Adrenal gland (tissue), 9 donors: ENCODE measurements at regions not wholly inside any gene's neighbourhood (a gene's known extent, or its start where the extent isn't known, plus 50 kb on each side); places are given as distances from the start of the nearest gene placed in this dataset.

Source experiments
- DNase-seq, 7 donors: peaks; one replicate each; pipeline ENCODE4 v3.0.0-alpha.2; 2019 to 2020
- H3K27ac ChIP-seq, 5 donors: fragments of 200-600 bp; sonication (generic) in 4 of 5; 1 replicate in 3 of 5; 2 replicates in 2 of 5; pipeline versions ENCODE4 v1.5.1 to v1.8.0; 2016 to 2020; ENCODE audit warnings: mild to moderate bottlenecking in 1 of 5
- H3K27me3 ChIP-seq: fragments of 200-600 bp; 2 replicates; pipeline ENCODE4 v1.8.0; 2021
- H3K36me3 ChIP-seq, 2 donors: fragments of 200-600 bp; replicated peaks in 1 of 2; 1 replicate in 1 of 2; 2 replicates in 1 of 2; pipeline versions ENCODE4 v1.5.1 to v1.8.0; 2018 to 2022
- H3K4me1 ChIP-seq, 2 donors: fragments of 200-600 bp; replicated peaks in 1 of 2; 1 replicate in 1 of 2; 2 replicates in 1 of 2; pipeline versions ENCODE4 v1.5.1 to v1.8.0; 2018 to 2021
- H3K4me3 ChIP-seq, 4 donors: fragments of 200-600 bp; sonication (generic) in 3 of 4; one replicate each; pipeline ENCODE4 v1.5.1; 2016 to 2018
- H3K9me3 ChIP-seq, 3 donors: fragments of 200-600 bp; sonication (generic) in 1 of 3; replicated peaks in 1 of 3; 1 replicate in 2 of 3; 2 replicates in 1 of 3; pipeline versions ENCODE4 v1.5.1 to v1.8.0; 2016 to 2021
- CTCF ChIP-seq, 6 experiments: fragments of 450-650 bp in 4 of 6; fragments of 200-600 bp in 2 of 6; sonication (generic) in 1 of 6; IDR thresholded peaks; 1 replicate in 5 of 6; 2 replicates in 1 of 6; pipeline versions ENCODE4 v1.5.1 to v1.8.0; 2016 to 2021; ENCODE audit warnings: antibody characterized with exemption in 6 of 6, mild to moderate bottlenecking in 2 of 6, moderate library complexity in 1 of 6
- POLR2A ChIP-seq, 2 donors: fragments of 450-650 bp; IDR thresholded peaks; one replicate each; pipeline ENCODE4 v1.6.1; 2017; ENCODE audit warnings: antibody characterized with exemption in 2 of 2, mild to moderate bottlenecking in 2 of 2, moderate library complexity in 1 of 2
- WGBS, 4 donors: extraction: QIAGEN DNeasy Blood & Tissue Kit in 2 of 4; methylation state at CpG; one replicate each; pipeline versions ENCODE4 v1.1.5 to v1.1.7; 2013 to 2017; 5-methylcytosine and 5-hydroxymethylcytosine counted together
- intact Hi-C, 2 donors: fragments of 100-400 bp; cut with DNase I; formaldehyde crosslinking; loops; one replicate each; pipeline versions ENCODE4 v1.14.1 to v1.15.0; 2022 to 2023
- donor health status: healthy with polysubstance abuse.
- donor health status: Bipolar disorder and iron deficiency.
- donor health status: DM: yes; HTN: yes; CAD: no.
- donor health status: DM: no; HTN: no; CAD: no.
- donor health status: DM: no; HTN: no; CAD: no.

GRCh38 chr5:118459490-118459889 lies 528.9 kb downstream of the DTWD2 start:
- Histone ChIP-seq H3K27me3 (no peaks in the 10 kb centered on the region), H3K36me3 (no peaks in the 10 kb centered on the region), H3K27ac (no peak overlapping the region), H3K9me3 (no peaks in the 10 kb centered on the region), H3K4me3 (no peak overlapping the region), H3K4me1 (no peaks in the 10 kb centered on the region)
- WGBS, 4 donors, result 87 to 93% (median 89%) methylated on average over 5 of the region's 5 CpGs
- DNase-seq, result no peak
- intact Hi-C loops, result no loop called here
- TF ChIP-seq POLR2A (IDR thresholded peaks at IDR 0.05) (no peak), CTCF (IDR thresholded peaks at IDR 0.05) (no peak)

- intact Hi-C loops, result no loop called here
- TF ChIP-seq CTCF (IDR thresholded peaks at IDR 0.05) (no peak), POLR2A (IDR thresholded peaks at IDR 0.05) (no peak)
- Histone ChIP-seq H3K4me1 (no peaks in the 10 kb centered on the region), H3K4me3 (no peak overlapping the region), H3K36me3 (no peaks in the 10 kb centered on the region), H3K27me3 (no peaks in the 10 kb centered on the region), H3K27ac (no peak overlapping the region), H3K9me3 (no peaks in the 10 kb centered on the region)
- 50 to 65% (median 56%) methylated on average over 1 of the region's 1 CpG for WGBS, 4 donors
- DNase-seq, result no peak
These were observed 532.3 kb downstream of the DTWD2 start for GRCh38 chr5:118456085-118456484.

- 60 to 77% (median 68%) methylated on average over 3 of the region's 3 CpGs for WGBS, 4 donors
- intact Hi-C loops, result no loop called here
- no peak for TF ChIP-seq CTCF (IDR thresholded peaks at IDR 0.05)
- no peak for TF ChIP-seq POLR2A (IDR thresholded peaks at IDR 0.05)
These were observed 536.6 kb downstream of the DTWD2 start for GRCh38 chr5:118451697-118452247.

GRCh38 chr5:118450554-118451332 lies 537.6 kb downstream of the DTWD2 start:
- no peak for TF ChIP-seq CTCF (IDR thresholded peaks at IDR 0.05)
- TF ChIP-seq POLR2A (IDR thresholded peaks at IDR 0.05), result no peak
- WGBS, 4 donors, result 89 to 92% (median 90%) methylated on average over 7 of the region's 7 CpGs
- H3K9me3 ChIP-seq, result no peaks in the 10 kb centered on the region
- no peaks in the 10 kb centered on the region for H3K4me1 ChIP-seq
- H3K36me3 ChIP-seq, result no peaks in the 10 kb centered on the region
- no peak for DNase-seq
- no peak overlapping the region for H3K27ac ChIP-seq
- no peak overlapping the region for H3K4me3 ChIP-seq
- intact Hi-C loops, result no loop called here
- H3K27me3 ChIP-seq, result no peaks in the 10 kb centered on the region

More at GRCh38 chr5:118451697-118452247, 536.6 kb downstream of the DTWD2 start:
- Histone ChIP-seq H3K4me1 (no peaks in the 10 kb centered on the region), H3K36me3 (no peaks in the 10 kb centered on the region), H3K4me3 (no peak overlapping the region), H3K27me3 (no peaks in the 10 kb centered on the region), H3K27ac (no peak overlapping the region), H3K9me3 (no peaks in the 10 kb centered on the region)
- no peak for DNase-seq
